ENCODE measurements at regions not wholly inside any gene's neighbourhood (a gene's known extent, or its start where the extent isn't known, plus 50 kb on each side); places are given as distances from the start of the nearest gene placed in this dataset.

DNA sequence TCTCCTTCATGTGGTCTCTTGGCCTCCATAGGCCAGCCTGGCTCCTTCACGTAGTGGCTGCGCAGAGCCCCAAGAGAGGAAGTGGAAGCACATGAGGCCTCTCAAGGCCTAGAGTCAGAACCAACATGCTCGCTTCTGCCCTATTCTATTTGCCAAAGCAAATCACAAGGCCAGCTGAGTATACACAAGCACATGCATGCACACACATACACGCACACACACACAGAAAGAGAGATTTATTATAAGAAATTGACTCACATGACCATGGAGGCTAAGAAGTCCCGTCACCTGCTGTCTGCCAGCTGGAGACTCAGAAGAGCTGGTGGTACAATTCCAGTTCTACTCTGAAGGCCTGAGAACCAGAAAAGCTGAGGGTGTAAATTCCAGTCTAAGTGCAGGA is 64.3 kb upstream of the NRP1 start:
- no peak for DNase-seq (ENCODE audit: low spot score)
- in situ Hi-C loops (cut with MboI; ENCODE audit: low pct_unique_long_range_greater_than_20kb, low sequenced_read_pairs, unreplicated experiment), result no loop called here
- no peak for TF ChIP-seq CTCF (IDR thresholded peaks at IDR 0.05; ENCODE audit: extremely low read depth, insufficient read depth, missing control alignments)

GRCh38 chr10:33396938-33397337 is 62.5 kb upstream of the NRP1 start:
- no peak for TF ChIP-seq CTCF (IDR thresholded peaks at IDR 0.05; ENCODE audit: extremely low read depth, insufficient read depth, missing control alignments)
- no peak for DNase-seq (ENCODE audit: low spot score)
- in situ Hi-C loops (cut with MboI; ENCODE audit: low pct_unique_long_range_greater_than_20kb, low sequenced_read_pairs, unreplicated experiment), result no loop called here

- no peak for DNase-seq (ENCODE audit: low spot score)
- TF ChIP-seq CTCF (IDR thresholded peaks at IDR 0.05; ENCODE audit: extremely low read depth, insufficient read depth, missing control alignments), result no peak
- in situ Hi-C loops (cut with MboI; ENCODE audit: low pct_unique_long_range_greater_than_20kb, low sequenced_read_pairs, unreplicated experiment), result no loop called here
Observed at GRCh38 chr10:33396279-33396678, 61.8 kb upstream of the NRP1 start.

DNA sequence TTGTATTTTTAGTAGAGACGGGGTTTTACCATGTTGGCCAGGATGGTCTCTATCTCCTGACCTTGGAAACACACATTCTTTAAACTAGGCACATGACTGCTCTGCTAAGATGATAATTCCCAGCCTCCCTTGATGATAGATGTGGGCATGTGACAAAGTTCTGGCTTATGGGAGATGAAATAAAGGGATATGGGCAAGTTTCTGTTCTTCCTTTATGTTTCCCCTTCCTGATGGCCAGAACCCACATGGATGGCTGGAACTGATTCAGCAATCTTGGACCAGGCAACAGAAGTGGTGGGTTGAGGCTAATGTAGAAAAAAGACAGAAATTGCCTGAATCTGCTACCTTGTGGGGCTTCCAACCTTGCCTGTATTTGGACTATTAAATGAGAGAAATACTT is 60.7 kb upstream of the NRP1 start:
- in situ Hi-C loops (cut with MboI; ENCODE audit: low pct_unique_long_range_greater_than_20kb, low sequenced_read_pairs, unreplicated experiment), result no loop called here
- TF ChIP-seq CTCF (IDR thresholded peaks at IDR 0.05; ENCODE audit: extremely low read depth, insufficient read depth, missing control alignments), result no peak
- DNase-seq (ENCODE audit: low spot score), result no peak

- in situ Hi-C loops (cut with MboI; ENCODE audit: low pct_unique_long_range_greater_than_20kb, low sequenced_read_pairs, unreplicated experiment), result no loop called here
Observed at GRCh38 chr10:33392706-33393105, 58.2 kb upstream of the NRP1 start.

GRCh38 chr10:33391611-33392465 is 57.4 kb upstream of the NRP1 start:
- TF ChIP-seq CTCF (IDR thresholded peaks at IDR 0.05; ENCODE audit: extremely low read depth, insufficient read depth, missing control alignments), result no peak
- in situ Hi-C loops (cut with MboI; ENCODE audit: low pct_unique_long_range_greater_than_20kb, low sequenced_read_pairs, unreplicated experiment), result no loop called here
- DNase-seq (ENCODE audit: low spot score), result no peak

More at GRCh38 chr10:33392706-33393105, 58.2 kb upstream of the NRP1 start:
- no peak for TF ChIP-seq CTCF (IDR thresholded peaks at IDR 0.05; ENCODE audit: extremely low read depth, insufficient read depth, missing control alignments)
- DNase-seq (ENCODE audit: low spot score), result no peak
